B cell (primary cell): ENCODE measurements at regions not wholly inside any gene's neighbourhood (a gene's known extent, or its start where the extent isn't known, plus 50 kb on each side); places are given as distances from the start of the nearest gene placed in this dataset.

ENCODE experiments used
- ATAC-seq: fragments of 200-7000 bp; cut with Tn5 transposase; one replicate; pipeline ENCODE4 v1.10.0; 2021; ENCODE audit warnings: low read depth, mild to moderate bottlenecking, moderate number of reproducible peaks, moderate library complexity
- CTCF ChIA-PET: fragments of 350-600 bp; sonication (Branson Sonifier 250); formaldehyde crosslinking; loops from one replicate; lab custom pipeline; 2021; ENCODE audit warnings: antibody characterized with exemption, inconsistent platforms; lab: Charles Lee
- POLR2A ChIA-PET: fragments of 350-600 bp; sonication (Branson Sonifier 250); formaldehyde crosslinking; loops from one replicate; lab custom pipeline; 2021; ENCODE audit warnings: antibody characterized with exemption; lab: Charles Lee
- DNase-seq: peaks from one replicate; pipeline ENCODE4 v3.0.0; 2013
- H2AFZ ChIP-seq: 2 replicates; pipeline ENCODE4 v1.6.1; 2012; ENCODE audit warnings: mild to moderate bottlenecking, low read depth, low read length; ENCODE audit not compliant: insufficient read depth, poor library complexity, severe bottlenecking
- H3K27ac ChIP-seq, 2 donors: 1 replicate in 1 of 2; 2 replicates in 1 of 2; pipeline ENCODE4 v1.5.1; 2012 to 2013; ENCODE audit warnings: low read length in 2 of 2, mild to moderate bottlenecking in 2 of 2, moderate library complexity in 1 of 2
- H3K27me3 ChIP-seq, 4 experiments: fragments of 200-600 bp in 1 of 4; sonication (generic) in 1 of 4; replicated peaks in 1 of 4; 1 replicate in 2 of 4; 2 replicates in 2 of 4; pipeline versions ENCODE4 v1.6.1 to v1.7.0; 2013 to 2016; ENCODE audit warnings: low read length in 3 of 4, mild to moderate bottlenecking in 2 of 4, mixed read lengths in 1 of 4, moderate library complexity in 1 of 4; ENCODE audit not compliant: insufficient read depth in 4 of 4, control insufficient read depth in 3 of 4; ENCODE audit errors: control extremely low read depth in 1 of 4
- H3K36me3 ChIP-seq, 2 experiments: replicated peaks in 1 of 2; 1 replicate in 1 of 2; 2 replicates in 1 of 2; pipeline versions ENCODE4 v1.6.1 to v1.7.1; 2013; ENCODE audit warnings: low read length in 1 of 2; ENCODE audit not compliant: insufficient read depth in 2 of 2, control insufficient read depth in 1 of 2; ENCODE audit errors: control extremely low read depth in 1 of 2, extremely low read depth in 1 of 2
- H3K4me1 ChIP-seq, 2 donors: fragments of 200-600 bp in 1 of 2; sonication (generic) in 1 of 2; 1 replicate in 1 of 2; 2 replicates in 1 of 2; pipeline versions ENCODE4 v1.5.1 to v1.6.1; 2013 to 2017; ENCODE audit warnings: low read length in 2 of 2; ENCODE audit not compliant: control insufficient read depth in 2 of 2, insufficient read depth in 2 of 2
- H3K4me2 ChIP-seq: replicated peaks from 2 replicates; pipeline ENCODE3; 2012; ENCODE audit warnings: mild to moderate bottlenecking, low read depth, low read length; ENCODE audit not compliant: poor library complexity, severe bottlenecking
- H3K4me3 ChIP-seq, 5 experiments: fragments of 200-600 bp in 1 of 5; sonication (generic) in 1 of 5; 1 replicate in 3 of 5; 2 replicates in 2 of 5; pipeline versions ENCODE4 v1.5.1 to v1.7.0; 2011 to 2016; ENCODE audit warnings: low read length in 4 of 5, mild to moderate bottlenecking in 4 of 5, low read depth in 2 of 5, control low read depth in 1 of 5, moderate library complexity in 1 of 5; ENCODE audit not compliant: insufficient read depth in 1 of 5; ENCODE audit errors: control extremely low read depth in 1 of 5, extremely low read depth in 1 of 5
- H3K79me2 ChIP-seq: fragments of 200-600 bp; sonication (generic); one replicate; pipeline ENCODE4 v1.6.0; 2016; ENCODE audit warnings: low read length; ENCODE audit not compliant: control insufficient read depth, insufficient read depth
- H3K9ac ChIP-seq: fragments of 200-600 bp; sonication (generic); 2 replicates; pipeline ENCODE4 v1.6.1; 2017; ENCODE audit warnings: mild to moderate bottlenecking, low read length, moderate library complexity
- H3K9me3 ChIP-seq, 3 donors: one replicate each; pipeline versions ENCODE4 v1.6.1 to v1.7.1; 2013; ENCODE audit warnings: low read length in 2 of 3; ENCODE audit not compliant: control insufficient read depth in 2 of 3, insufficient read depth in 1 of 3; ENCODE audit errors: control extremely low read depth in 1 of 3
- H4K20me1 ChIP-seq: 2 replicates; pipeline ENCODE4 v1.6.0; 2012; ENCODE audit warnings: mild to moderate bottlenecking, low read length; ENCODE audit not compliant: insufficient read depth, control insufficient read depth, poor library complexity, severe bottlenecking
- H3K27ac Mint-ChIP-seq: one replicate; pipeline ENCODE4 v1.8.0; 2021; ENCODE audit warnings: mixed read lengths
- H3K27me3 Mint-ChIP-seq: one replicate; pipeline ENCODE4 v1.8.0; 2021; ENCODE audit warnings: mixed read lengths
- H3K4me1 Mint-ChIP-seq: one replicate; pipeline ENCODE4 v1.8.0; 2021; ENCODE audit warnings: mixed read lengths
- H3K4me3 Mint-ChIP-seq: one replicate; pipeline ENCODE4 v1.8.0; 2021; ENCODE audit warnings: mixed read lengths
- H3K9me3 Mint-ChIP-seq: one replicate; pipeline ENCODE4 v1.8.0; 2022; ENCODE audit warnings: mixed read lengths; ENCODE audit not compliant: insufficient read depth
- CTCF ChIP-seq: fragments of 200-600 bp; IDR thresholded peaks from one replicate; pipeline ENCODE4 v1.8.0; 2022; ENCODE audit warnings: antibody characterized with exemption, mild to moderate bottlenecking
- EZH2 ChIP-seq: IDR thresholded peaks from 2 replicates; pipeline ENCODE4 v1.6.1; 2012; ENCODE audit warnings: borderline replicate concordance, low read depth, mild to moderate bottlenecking, moderate library complexity, low read length; ENCODE audit not compliant: insufficient read depth, poor library complexity, severe bottlenecking
- WGBS: methylation state at CpG from one replicate; pipeline ENCODE4 v1.1.5; 2013; ENCODE audit warnings: missing lambda C conversion rate; ENCODE audit not compliant: insufficient coverage; 5-methylcytosine and 5-hydroxymethylcytosine counted together
- intact Hi-C: fragments of 100-400 bp; cut with micrococcal nuclease; formaldehyde crosslinking; loops from one replicate; pipeline ENCODE4 v1.10.0; 2022

GRCh38 chr1:192053531-192053971 lies 104.7 kb upstream of the RGS18 start:
- no peak overlapping the region for H3K27ac Mint-ChIP-seq

GRCh38 chr1:192057766-192058165 lies 100.5 kb upstream of the RGS18 start:
- no peaks in the 10 kb centered on the region for H3K27me3 Mint-ChIP-seq
- H3K27ac Mint-ChIP-seq, result no peak overlapping the region
- H3K4me3 Mint-ChIP-seq, result no peak overlapping the region
- DNase-seq (no peak), ATAC-seq (no peak)
- Histone ChIP-seq H3K9ac (no peak overlapping the region), H3K4me2 (no peak overlapping the region), H4K20me1 (no peaks in the 10 kb centered on the region), H3K4me1 (no peaks in the 10 kb centered on the region), H2AFZ (no peak overlapping the region), H3K27ac (no peak overlapping the region), H3K4me3 (no peak overlapping the region), H3K79me2 (no peaks in the 10 kb centered on the region), H3K9me3 (no peaks in the 10 kb centered on the region), H3K36me3 (no peaks in the 10 kb centered on the region), H3K27me3 (no peaks in the 10 kb centered on the region)
- H3K4me1 Mint-ChIP-seq, result no peaks in the 10 kb centered on the region
- intact Hi-C loops, result no loop called here
- no CpG with 5 or more reads among the region's 2 CpGs for WGBS
- no peak for TF ChIP-seq EZH2
- TF ChIP-seq CTCF, result no peak
- ChIA-PET POLR2A (no interaction called here), CTCF (no interaction called here)
- H3K9me3 Mint-ChIP-seq, result no peaks in the 10 kb centered on the region

More at GRCh38 chr1:192053531-192053971, 104.7 kb upstream of the RGS18 start:
- CTCF ChIA-PET, result interaction anchor here (1.0 kb wide), 1 partner anchor 13 kb away, joined by 3 read pairs; no protein-coding TSS in a partner anchor
- H2AFZ ChIP-seq, result no peak overlapping the region
- H3K4me3 ChIP-seq, result no peak overlapping the region
- Mint-ChIP-seq H3K9me3 (no peaks in the 10 kb centered on the region), H3K4me3 (no peak overlapping the region), H3K4me1 (no peaks in the 10 kb centered on the region), H3K27me3 (no peaks in the 10 kb centered on the region)
- H3K79me2 ChIP-seq, result no peaks in the 10 kb centered on the region
- H3K4me1 ChIP-seq, result no peaks in the 10 kb centered on the region
- H3K36me3 ChIP-seq, result no peaks in the 10 kb centered on the region
- no peak for DNase-seq
- POLR2A ChIA-PET, result no interaction called here
- H4K20me1 ChIP-seq, result no peaks in the 10 kb centered on the region
- H3K27me3 ChIP-seq, result no peaks in the 10 kb centered on the region
- ATAC-seq, result no peak
- H3K4me2 ChIP-seq, result no peak overlapping the region
- WGBS, result no CpG with 5 or more reads among the region's 2 CpGs
- no peak overlapping the region for H3K27ac ChIP-seq
- intact Hi-C loops, result no loop called here
- no peak for TF ChIP-seq CTCF
- no peak for TF ChIP-seq EZH2
- H3K9ac ChIP-seq, result no peak overlapping the region
- H3K9me3 ChIP-seq, result no peaks in the 10 kb centered on the region
